ENCODE measurements at regions not wholly inside any gene's neighbourhood (a gene's known extent, or its start where the extent isn't known, plus 50 kb on each side); places are given as distances from the start of the nearest gene placed in this dataset.
A peak's percentile ranks its signal among the peaks of the same experiment; 100 is the strongest.

GRCh38 chr2:192275632-192276031 is 80.9 kb upstream of the TMEFF2 start:
- H3K79me2 ChIP-seq (ENCODE audit: low read depth) = no peaks in the 10 kb centered on the region
- H3K27me3 ChIP-seq (ENCODE audit: insufficient read depth, low read depth) = no peaks in the 10 kb centered on the region
- no peak overlapping the region for H3K27ac ChIP-seq
- CTCF ChIA-PET = no interaction called here
- H3K4me1 ChIP-seq (replicated peaks; ENCODE audit: insufficient read depth) = no peaks in the 10 kb centered on the region
- H3K36me3 ChIP-seq (ENCODE audit: low read depth) = no peaks in the 10 kb centered on the region
- no peak overlapping the region for H3K4me3 ChIP-seq
- no peak for DNase-seq
- no peak overlapping the region for H3K4me2 ChIP-seq
- no peaks in the 10 kb centered on the region for H3F3A ChIP-seq (ENCODE audit: insufficient read depth, low read depth)
- H2AFZ ChIP-seq = no peak overlapping the region
- no peaks in the 10 kb centered on the region for H4K20me1 ChIP-seq (ENCODE audit: insufficient read depth)
- TF ChIP-seq CTCF (conservative IDR thresholded peaks at IDR 0.05) = no peak
- TF ChIP-seq EZH2 (IDR thresholded peaks at IDR 0.05; ENCODE audit: low read depth) = no peak
- BruUV-seq (replicated peaks) = no TSS peak
- H3K9me3 ChIP-seq (ENCODE audit: insufficient read depth, low read depth) = no peaks in the 10 kb centered on the region
- POLR2A ChIA-PET (ENCODE audit: unreplicated experiment) = no interaction called here
- no peaks in the 10 kb centered on the region for H3K9me2 ChIP-seq (ENCODE audit: insufficient read depth)
- intact Hi-C loops (cut with micrococcal nuclease; ENCODE audit: unreplicated experiment) = no loop called here

GRCh38 chr2:192267484-192267883 is 72.8 kb upstream of the TMEFF2 start:
- no TSS peak for BruUV-seq (replicated peaks)
- no peak overlapping the region for H3K4me3 ChIP-seq
- H3K36me3 ChIP-seq (ENCODE audit: low read depth) = no peaks in the 10 kb centered on the region
- no peaks in the 10 kb centered on the region for H3F3A ChIP-seq (ENCODE audit: insufficient read depth, low read depth)
- H2AFZ ChIP-seq = no peak overlapping the region
- no peak for TF ChIP-seq CTCF (conservative IDR thresholded peaks at IDR 0.05)
- no peak for TF ChIP-seq EZH2 (IDR thresholded peaks at IDR 0.05; ENCODE audit: low read depth)
- no peak overlapping the region for H3K4me2 ChIP-seq
- H3K9me3 ChIP-seq (ENCODE audit: insufficient read depth, low read depth) = no peaks in the 10 kb centered on the region
- no peaks in the 10 kb centered on the region for H3K9me2 ChIP-seq (ENCODE audit: insufficient read depth)
- CTCF ChIA-PET = no interaction called here
- intact Hi-C loops (cut with micrococcal nuclease; ENCODE audit: unreplicated experiment) = no loop called here
- H3K79me2 ChIP-seq (ENCODE audit: low read depth) = no peaks in the 10 kb centered on the region
- no peaks in the 10 kb centered on the region for H3K4me1 ChIP-seq (replicated peaks; ENCODE audit: insufficient read depth)
- no peaks in the 10 kb centered on the region for H4K20me1 ChIP-seq (ENCODE audit: insufficient read depth)
- no peak for DNase-seq
- POLR2A ChIA-PET (ENCODE audit: unreplicated experiment) = no interaction called here
- 0 out of 2 replicates have a peak overlapping the region, but pooled peaks have one; percentile 16 for H3K27ac ChIP-seq
- H3K27me3 ChIP-seq (ENCODE audit: insufficient read depth, low read depth) = no peaks in the 10 kb centered on the region

GRCh38 chr2:192265751-192266150 is 71.0 kb upstream of the TMEFF2 start:
- DNase-seq = no peak
- H3K27ac ChIP-seq = no peak overlapping the region
- no peak overlapping the region for H3K4me2 ChIP-seq
- ChIA-PET CTCF (no interaction called here), POLR2A (ENCODE audit: unreplicated experiment) (no interaction called here)
- no peaks in the 10 kb centered on the region for H3K79me2 ChIP-seq (ENCODE audit: low read depth)
- H3K36me3 ChIP-seq (ENCODE audit: low read depth) = no peaks in the 10 kb centered on the region
- TF ChIP-seq CTCF (conservative IDR thresholded peaks at IDR 0.05) (no peak), EZH2 (IDR thresholded peaks at IDR 0.05; ENCODE audit: low read depth) (no peak)
- H3K4me1 ChIP-seq (replicated peaks; ENCODE audit: insufficient read depth) = no peaks in the 10 kb centered on the region
- intact Hi-C loops (cut with micrococcal nuclease; ENCODE audit: unreplicated experiment) = no loop called here
- no TSS peak for BruUV-seq (replicated peaks)
- H3K9me3 ChIP-seq (ENCODE audit: insufficient read depth, low read depth) = no peaks in the 10 kb centered on the region
- no peaks in the 10 kb centered on the region for H3F3A ChIP-seq (ENCODE audit: insufficient read depth, low read depth)
- H4K20me1 ChIP-seq (ENCODE audit: insufficient read depth) = no peaks in the 10 kb centered on the region
- no peak overlapping the region for H3K4me3 ChIP-seq
- H3K9me2 ChIP-seq (ENCODE audit: insufficient read depth) = no peaks in the 10 kb centered on the region
- no peak overlapping the region for H2AFZ ChIP-seq
- no peaks in the 10 kb centered on the region for H3K27me3 ChIP-seq (ENCODE audit: insufficient read depth, low read depth)

Measured in PC-9 (cell line).